H9 (cell line): ENCODE measurements at regions not wholly inside any gene's neighbourhood (a gene's known extent, or its start where the extent isn't known, plus 50 kb on each side); places are given as distances from the start of the nearest gene placed in this dataset.

Experiments used
- DNase-seq: peaks from one replicate; pipeline ENCODE4 v3.0.0-alpha.2; 2017
- H2AFZ ChIP-seq: one replicate; pipeline ENCODE4 v1.6.1; 2013; ENCODE audit warnings: mild to moderate bottlenecking, low read length, control low read depth, moderate library complexity
- H2AK5ac ChIP-seq: 2 replicates; pipeline ENCODE4 v1.6.1; 2013; ENCODE audit warnings: low read length, control low read depth, mixed read lengths; ENCODE audit not compliant: insufficient read length
- H2BK120ac ChIP-seq: one replicate; pipeline ENCODE4 v1.6.1; 2013; ENCODE audit warnings: low read depth, mild to moderate bottlenecking, low read length, control low read depth, inconsistent platforms; ENCODE audit not compliant: poor library complexity, severe bottlenecking
- H2BK12ac ChIP-seq: 2 replicates; pipeline ENCODE4 v1.6.1; 2013; ENCODE audit warnings: low read length, control low read depth, mixed read lengths, low read depth; ENCODE audit not compliant: insufficient read length
- H2BK15ac ChIP-seq: 2 replicates; pipeline ENCODE4 v1.6.1; 2013; ENCODE audit warnings: low read depth, low read length, control low read depth
- H2BK20ac ChIP-seq: one replicate; pipeline ENCODE4 v1.6.1; 2013; ENCODE audit warnings: low read depth, mild to moderate bottlenecking, low read length, control low read depth, inconsistent platforms; ENCODE audit not compliant: poor library complexity, severe bottlenecking
- H2BK5ac ChIP-seq: 2 replicates; pipeline ENCODE4 v1.6.1; 2013; ENCODE audit warnings: low read length, control low read depth, mixed read lengths; ENCODE audit not compliant: insufficient read length
- H3K14ac ChIP-seq: 2 replicates; pipeline ENCODE4 v1.6.1; 2013; ENCODE audit warnings: low read length, control low read depth; ENCODE audit not compliant: insufficient read depth
- H3K18ac ChIP-seq: 2 replicates; pipeline ENCODE4 v1.6.1; 2013; ENCODE audit warnings: low read depth, mild to moderate bottlenecking, mixed read lengths, low read length, control low read depth; ENCODE audit not compliant: insufficient read length
- H3K23ac ChIP-seq: 2 replicates; pipeline ENCODE4 v1.6.1; 2013; ENCODE audit warnings: low read length, control low read depth, mixed read lengths, low read depth; ENCODE audit not compliant: insufficient read length
- H3K23me2 ChIP-seq: 2 replicates; pipeline ENCODE4 v1.6.1; 2013; ENCODE audit warnings: low read depth, mild to moderate bottlenecking, mixed read lengths, low read length, control low read depth; ENCODE audit not compliant: insufficient read length, poor library complexity, severe bottlenecking
- H3K27ac ChIP-seq: 2 replicates; pipeline ENCODE4 v1.5.1; 2013; ENCODE audit warnings: low read length, control low read depth, mixed read lengths, low read depth; ENCODE audit not compliant: insufficient read length
- H3K27me3 ChIP-seq: 2 replicates; pipeline ENCODE4 v1.6.1; 2013; ENCODE audit warnings: low read length, control low read depth, inconsistent platforms; ENCODE audit not compliant: insufficient read depth
- H3K4ac ChIP-seq: 2 replicates; pipeline ENCODE4 v1.6.1; 2013; ENCODE audit warnings: low read depth, mild to moderate bottlenecking, control low read depth, inconsistent platforms, low read length, moderate library complexity
- H3K4me1 ChIP-seq: 2 replicates; pipeline ENCODE4 v1.6.1; 2013; ENCODE audit warnings: low read length, control low read depth, inconsistent platforms; ENCODE audit not compliant: insufficient read depth
- H3K4me2 ChIP-seq: 2 replicates; pipeline ENCODE4 v1.6.1; 2013; ENCODE audit warnings: low read length, control low read depth, mixed read lengths; ENCODE audit not compliant: insufficient read length, insufficient read depth
- H3K56ac ChIP-seq: 2 replicates; pipeline ENCODE4 v1.6.1; 2013; ENCODE audit warnings: low read depth, mild to moderate bottlenecking, mixed read lengths, low read length, control low read depth; ENCODE audit not compliant: insufficient read length
- H3K79me1 ChIP-seq: 2 replicates; pipeline ENCODE4 v1.6.1; 2013; ENCODE audit warnings: low read depth, mild to moderate bottlenecking, moderate library complexity, low read length, control low read depth, inconsistent platforms; ENCODE audit not compliant: insufficient read depth, poor library complexity, severe bottlenecking
- H3K79me2 ChIP-seq: 2 replicates; pipeline ENCODE4 v1.6.1; 2013; ENCODE audit warnings: low read length, control low read depth, inconsistent platforms; ENCODE audit not compliant: insufficient read depth
- H3K9ac ChIP-seq: 2 replicates; pipeline ENCODE4 v1.6.1; 2013; ENCODE audit warnings: low read length, control low read depth, mixed read lengths; ENCODE audit not compliant: insufficient read length; ENCODE audit errors: extremely low read depth
- H3K9me3 ChIP-seq: one replicate; pipeline ENCODE4 v1.6.1; 2013; ENCODE audit warnings: low read depth, low read length, inconsistent platforms; ENCODE audit not compliant: control insufficient read depth
- H3T11ph ChIP-seq: one replicate; pipeline ENCODE4 v1.6.1; 2013; ENCODE audit warnings: mild to moderate bottlenecking, low read length, control low read depth, inconsistent platforms
- H4K20me1 ChIP-seq: one replicate; pipeline ENCODE4 v1.6.1; 2013; ENCODE audit not compliant: control insufficient read depth, insufficient read length, insufficient read depth
- H4K5ac ChIP-seq: 2 replicates; pipeline ENCODE4 v1.6.1; 2013; ENCODE audit warnings: low read depth, mild to moderate bottlenecking, mixed read lengths, low read length, control low read depth; ENCODE audit not compliant: insufficient read length
- H4K8ac ChIP-seq: replicated peaks from 2 replicates; pipeline ENCODE4 v1.6.1; 2013; ENCODE audit warnings: low read length, control low read depth, mixed read lengths, low read depth; ENCODE audit not compliant: insufficient read length
- H4K91ac ChIP-seq: 2 replicates; pipeline ENCODE4 v1.6.1; 2013; ENCODE audit warnings: low read depth, mild to moderate bottlenecking, moderate library complexity, mixed read lengths, low read length, control low read depth; ENCODE audit not compliant: insufficient read length
- H3K27ac Mint-ChIP-seq, 3 experiments: 2 replicates in 2 of 3; 3 replicates in 1 of 3; pipeline ENCODE4 v1.8.0; 2020 to 2021; ENCODE audit warnings: mixed read lengths in 3 of 3, mild to moderate bottlenecking in 1 of 3, moderate library complexity in 1 of 3
- H3K27me3 Mint-ChIP-seq: 2 replicates; pipeline ENCODE4 v1.8.0; 2021; ENCODE audit warnings: low read depth, mild to moderate bottlenecking, moderate library complexity, mixed read lengths
- H3K36me3 Mint-ChIP-seq, 3 experiments: 2 replicates in 2 of 3; 3 replicates in 1 of 3; pipeline ENCODE4 v1.8.0; 2020 to 2021; ENCODE audit warnings: low read depth in 3 of 3, mixed read lengths in 3 of 3; ENCODE audit not compliant: insufficient read depth in 1 of 3
- H3K4me1 Mint-ChIP-seq, 2 experiments: 2 replicates each; pipeline ENCODE4 v1.8.0; 2020; ENCODE audit warnings: mixed read lengths in 2 of 2
- H3K4me3 Mint-ChIP-seq, 2 experiments: 2 replicates in 1 of 2; 3 replicates in 1 of 2; pipeline ENCODE4 v1.8.0; 2020 to 2021; ENCODE audit warnings: mild to moderate bottlenecking in 2 of 2, mixed read lengths in 2 of 2, moderate library complexity in 1 of 2
- H3K9me3 Mint-ChIP-seq, 2 experiments: 2 replicates in 1 of 2; 3 replicates in 1 of 2; pipeline ENCODE4 v1.8.0; 2020; ENCODE audit warnings: mild to moderate bottlenecking in 2 of 2, mixed read lengths in 2 of 2, moderate library complexity in 1 of 2
- WGBS: extraction: QIAGEN DNeasy Blood & Tissue Kit; methylation state at CpG from one replicate; pipeline ENCODE4 v1.1.7; 2013; ENCODE audit warnings: missing lambda C conversion rate, low lambda C conversion rate, mixed read lengths; ENCODE audit not compliant: insufficient read length; ENCODE audit errors: extremely low coverage; 5-methylcytosine and 5-hydroxymethylcytosine counted together
- TF ChIP-seq, protein P1 (sequence below): fragments of 200-600 bp; sonication (generic); conservative IDR thresholded peaks from 3 replicates; pipeline ENCODE4 v1.8.0; 2021; ENCODE audit warnings: antibody characterized with exemption, mild to moderate bottlenecking

- TF ChIP-seq, protein P1, sequence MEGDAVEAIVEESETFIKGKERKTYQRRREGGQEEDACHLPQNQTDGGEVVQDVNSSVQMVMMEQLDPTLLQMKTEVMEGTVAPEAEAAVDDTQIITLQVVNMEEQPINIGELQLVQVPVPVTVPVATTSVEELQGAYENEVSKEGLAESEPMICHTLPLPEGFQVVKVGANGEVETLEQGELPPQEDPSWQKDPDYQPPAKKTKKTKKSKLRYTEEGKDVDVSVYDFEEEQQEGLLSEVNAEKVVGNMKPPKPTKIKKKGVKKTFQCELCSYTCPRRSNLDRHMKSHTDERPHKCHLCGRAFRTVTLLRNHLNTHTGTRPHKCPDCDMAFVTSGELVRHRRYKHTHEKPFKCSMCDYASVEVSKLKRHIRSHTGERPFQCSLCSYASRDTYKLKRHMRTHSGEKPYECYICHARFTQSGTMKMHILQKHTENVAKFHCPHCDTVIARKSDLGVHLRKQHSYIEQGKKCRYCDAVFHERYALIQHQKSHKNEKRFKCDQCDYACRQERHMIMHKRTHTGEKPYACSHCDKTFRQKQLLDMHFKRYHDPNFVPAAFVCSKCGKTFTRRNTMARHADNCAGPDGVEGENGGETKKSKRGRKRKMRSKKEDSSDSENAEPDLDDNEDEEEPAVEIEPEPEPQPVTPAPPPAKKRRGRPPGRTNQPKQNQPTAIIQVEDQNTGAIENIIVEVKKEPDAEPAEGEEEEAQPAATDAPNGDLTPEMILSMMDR: no peak
- DNase-seq: peak; percentile 27
Measured at GRCh38 chr5:164680812-164681520, 1175.5 kb downstream of the MAT2B start.

More at GRCh38 chr5:164680812-164681520, 1175.5 kb downstream of the MAT2B start:
- Histone ChIP-seq H3K79me1 (no peaks in the 10 kb centered on the region), H3K23ac (no peak overlapping the region), H3K79me2 (no peaks in the 10 kb centered on the region), H4K91ac (no peak overlapping the region), H4K8ac (no peak overlapping the region), H3K9me3 (no peaks in the 10 kb centered on the region), H3K14ac (no peak overlapping the region), H3K56ac (no peak overlapping the region), H2BK20ac (no peak overlapping the region), H3K27ac (peak overlapping the region; percentile 71), H3K4me2 (peak overlapping the region; percentile 28), H3K27me3 (no peaks in the 10 kb centered on the region), H3K23me2 (no peaks in the 10 kb centered on the region), H2AFZ (no peak overlapping the region), H3T11ph (no peak overlapping the region), H3K4ac (no peak overlapping the region), H3K18ac (no peak overlapping the region), H3K9ac (no peak overlapping the region), H2BK120ac (no peak overlapping the region), H2BK5ac (no peak overlapping the region), H4K20me1 (no peaks in the 10 kb centered on the region), H2BK12ac (no peak overlapping the region), H2AK5ac (no peak overlapping the region), H2BK15ac (no peak overlapping the region), H3K4me1 (peaks cover 6% of the 10 kb centered on the region; the same call in 1 of the 2 replicates), H4K5ac (no peak overlapping the region)
- Mint-ChIP-seq H3K36me3 (peaks cover 10 to 22% (median 12%) of the 10 kb centered on the region in 3 experiments), H3K4me1 (peaks cover 48% of the 10 kb centered on the region in 2 experiments), H3K4me3 (peak overlapping the region; percentile 1 to 47), H3K27ac (peak overlapping the region; percentile 62 to 99 (median 92)), H3K9me3 (peaks cover 13 to 14% of the 10 kb centered on the region in 2 experiments), H3K27me3 (no peaks in the 10 kb centered on the region)
- WGBS: no CpG with 5 or more reads among the region's 5 CpGs
